HT-29 (cell line): ENCODE measurements at regions not wholly inside any gene's neighbourhood (a gene's known extent, or its start where the extent isn't known, plus 50 kb on each side); places are given as distances from the start of the nearest gene placed in this dataset.
"Not testable (repeated sequence)": the region's sequence is repeated elsewhere in the genome, so short reads cannot be mapped to it uniquely, and the experiment has no call there.

Source experiments
- DNase-seq: peaks from one replicate; pipeline ENCODE4 v3.0.0-alpha.2; 2015; ENCODE audit warnings: low spot score

DNA sequence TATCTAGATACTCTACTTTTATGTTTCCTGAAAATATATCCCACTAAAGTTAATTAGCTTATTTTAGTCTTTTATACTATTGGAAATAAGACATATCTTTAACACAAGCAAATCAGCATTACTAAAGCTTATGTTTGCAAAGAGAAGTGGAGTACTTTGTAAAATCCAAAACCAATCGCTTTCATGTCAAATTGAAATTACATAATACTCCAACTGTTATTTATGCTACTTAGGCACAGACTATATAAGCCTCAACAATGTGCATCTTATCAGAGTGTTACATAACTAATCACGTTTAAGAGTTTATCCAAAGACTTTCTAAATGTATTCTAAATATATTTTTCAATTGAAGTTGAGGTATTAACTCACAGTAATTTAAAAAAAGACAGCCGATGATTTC is 200.0 kb downstream of the PCDH20 start:
- DNase-seq: no peak

DNA sequence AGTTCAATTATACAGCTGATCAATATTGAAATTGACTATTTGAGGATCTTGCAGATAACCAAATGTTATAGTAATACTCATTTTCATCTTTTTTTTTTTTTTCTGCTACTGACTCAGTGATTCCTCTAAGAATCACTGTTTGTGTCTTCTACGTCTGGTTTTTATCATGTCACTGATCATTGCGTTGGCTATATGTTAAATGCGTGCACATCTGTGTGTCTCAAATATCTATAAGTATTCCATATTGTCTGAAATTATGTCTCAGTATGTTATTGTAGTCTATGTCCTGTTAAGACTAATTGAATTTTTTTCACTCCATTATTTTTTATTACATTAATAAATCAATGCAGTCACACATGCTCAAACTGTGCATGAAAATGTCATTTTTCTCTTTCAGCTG is 200.5 kb downstream of the PCDH20 start:
- DNase-seq: no peak

DNA sequence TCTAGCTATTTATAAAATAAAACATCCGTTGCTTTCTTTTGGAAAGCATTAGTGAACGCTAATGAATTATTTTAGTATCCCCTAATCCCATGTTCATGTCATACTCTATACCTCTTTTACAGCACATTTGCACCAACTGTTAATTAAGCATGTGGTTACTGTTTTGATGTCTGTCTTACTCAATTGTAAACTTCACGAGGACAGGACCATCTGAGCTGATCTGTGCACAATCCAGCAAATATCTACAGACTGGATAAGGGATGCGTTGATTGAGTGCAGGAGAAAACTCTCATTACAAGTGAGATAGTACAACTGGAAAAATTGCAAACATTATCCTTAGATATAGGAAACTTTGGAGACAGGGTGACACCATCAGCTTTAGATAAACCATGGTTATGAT is 201.1 kb downstream of the PCDH20 start:
- no peak for DNase-seq

- DNase-seq: not testable (repeated sequence)
These were observed 209.8 kb downstream of the PCDH20 start for GRCh38 chr13:61205898-61206297.

GRCh38 chr13:61204025-61204424 is 211.6 kb downstream of the PCDH20 start:
- no peak for DNase-seq

- no peak for DNase-seq
These were observed 213.6 kb downstream of the PCDH20 start for GRCh38 chr13:61202042-61202441.

DNA sequence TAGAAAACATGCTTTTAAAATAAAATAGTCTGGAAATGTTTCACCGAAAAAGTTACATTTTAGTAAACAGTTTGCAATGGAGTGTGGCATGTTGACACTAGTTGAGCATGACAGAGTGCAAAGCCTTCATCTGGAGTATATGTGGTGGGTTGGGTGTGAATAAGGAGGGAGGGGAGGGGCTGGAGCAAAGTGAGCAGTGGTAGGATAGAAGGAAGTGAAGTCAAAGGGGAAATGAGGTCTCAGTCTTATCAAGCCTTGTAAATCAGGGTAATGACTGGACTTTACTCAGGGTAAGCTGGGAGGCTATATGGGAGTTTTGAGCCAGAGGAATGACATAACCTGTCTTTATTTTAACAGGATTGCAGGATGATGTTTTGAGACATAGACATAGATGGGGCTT is 222.8 kb downstream of the PCDH20 start:
- peak; percentile 41 for DNase-seq

GRCh38 chr13:61188057-61188456 is 227.6 kb downstream of the PCDH20 start:
- no peak for DNase-seq

GRCh38 chr13:61187471-61187870 is 228.2 kb downstream of the PCDH20 start:
- DNase-seq: peak; percentile 18

DNA sequence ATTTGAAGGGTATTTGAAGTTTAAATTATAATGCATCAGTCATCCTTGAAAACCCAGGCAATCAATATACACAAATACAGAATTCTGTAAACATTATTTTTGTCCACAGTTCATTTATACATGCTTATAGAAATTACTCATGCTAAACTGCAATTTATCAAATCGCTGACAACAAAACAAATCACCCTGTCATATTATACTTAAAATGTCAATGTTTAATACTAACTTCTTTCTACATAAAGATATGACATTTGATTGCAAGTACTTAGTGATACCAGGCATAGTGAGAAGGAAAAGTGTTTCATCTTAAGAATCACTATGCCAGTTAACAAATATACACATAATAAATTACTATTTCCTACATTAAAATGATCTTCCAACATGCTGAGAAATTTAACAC is 232.0 kb downstream of the PCDH20 start:
- no peak for DNase-seq

- no peak for DNase-seq
These were observed 235.4 kb downstream of the PCDH20 start for GRCh38 chr13:61180234-61180633.

GRCh38 chr13:61179741-61180140 is 235.9 kb downstream of the PCDH20 start:
- no peak for DNase-seq

- DNase-seq: no peak
These were observed 244.8 kb downstream of the PCDH20 start for GRCh38 chr13:61170856-61171255.

- DNase-seq: no peak
These were observed 253.0 kb downstream of the PCDH20 start for GRCh38 chr13:61162636-61163035.

GRCh38 chr13:61162106-61162505 is 253.5 kb downstream of the PCDH20 start:
- no peak for DNase-seq

DNA sequence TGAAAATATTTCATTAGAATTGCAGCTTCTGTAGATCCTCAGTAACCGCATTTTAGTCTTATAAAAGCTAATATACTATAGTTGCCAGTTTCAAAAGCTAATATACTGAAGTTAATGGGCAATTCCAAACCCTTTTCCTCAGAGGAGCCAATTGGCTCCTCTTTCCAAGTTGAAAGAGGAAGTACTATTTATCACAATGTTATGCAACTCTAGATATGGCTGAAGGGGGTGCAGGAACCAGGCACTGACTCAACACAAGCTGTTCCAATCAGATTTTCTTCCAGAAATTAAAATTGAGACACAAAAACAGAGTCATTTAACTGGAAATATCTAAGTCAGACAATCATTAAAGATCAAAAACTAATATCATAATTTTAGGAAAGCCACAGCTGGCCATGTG is 258.9 kb downstream of the PCDH20 start:
- no peak for DNase-seq

DNA sequence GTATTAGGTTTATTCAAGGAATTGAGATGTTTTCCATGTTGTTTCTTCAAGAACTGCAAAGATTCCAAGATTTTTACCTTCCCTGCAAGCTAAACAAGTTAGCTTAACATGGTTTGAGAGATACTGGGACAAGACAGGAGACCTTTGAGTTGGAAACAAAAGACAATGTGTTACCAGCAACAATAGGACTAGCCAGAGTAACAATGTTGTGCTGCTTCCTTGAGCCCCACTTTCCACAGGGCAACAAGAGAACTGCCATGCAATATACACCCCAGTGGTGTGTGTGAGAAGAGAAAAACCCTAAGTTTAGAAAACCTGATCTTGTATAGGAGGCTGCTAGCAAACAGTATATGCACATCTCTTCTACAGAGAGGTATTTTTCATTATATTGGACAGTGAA is 264.6 kb downstream of the PCDH20 start:
- DNase-seq: no peak

DNA sequence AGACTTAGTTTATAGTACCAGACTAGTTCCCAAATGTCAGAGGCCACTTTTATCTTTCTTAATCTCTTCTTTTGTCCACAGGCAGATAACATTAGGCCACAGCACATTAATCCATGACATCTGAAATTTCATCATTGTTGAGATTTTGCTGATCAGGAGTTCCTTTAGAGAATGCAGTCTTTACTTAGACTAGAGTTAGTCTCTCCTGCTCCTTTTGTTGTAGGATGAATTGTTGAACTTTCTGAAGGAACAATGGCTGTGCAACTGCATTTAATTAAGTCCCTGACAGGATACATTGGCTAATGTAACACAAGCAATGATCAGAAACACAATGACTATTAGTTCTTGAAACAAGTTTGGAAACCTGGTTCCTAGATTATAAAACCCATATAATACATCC is 266.3 kb downstream of the PCDH20 start:
- no peak for DNase-seq

- no peak for DNase-seq
These were observed 266.8 kb downstream of the PCDH20 start for GRCh38 chr13:61148691-61149315.

- DNase-seq: no peak
These were observed 267.4 kb downstream of the PCDH20 start for GRCh38 chr13:61148211-61148610.

DNA sequence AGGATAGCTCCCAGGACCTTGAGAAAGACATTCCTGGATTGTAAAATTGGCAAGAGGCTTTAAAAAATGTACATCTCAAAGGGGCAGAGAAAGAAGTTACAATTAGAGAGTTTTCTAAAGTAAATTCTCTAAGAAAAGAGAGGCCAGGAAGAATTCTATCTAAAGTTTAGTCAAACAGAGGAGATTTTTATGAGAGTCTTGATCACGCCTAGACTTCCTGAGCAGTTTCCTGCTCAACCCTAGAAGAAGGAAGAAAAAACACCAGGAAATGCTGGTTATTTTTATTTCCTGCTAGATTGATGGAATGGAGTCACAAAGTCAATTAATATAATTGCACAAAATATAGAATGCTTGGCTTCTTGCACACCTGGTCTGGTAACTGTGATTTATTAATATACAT is 269.1 kb downstream of the PCDH20 start:
- DNase-seq: peak; percentile 60

GRCh38 chr13:61146158-61146557 is 269.5 kb downstream of the PCDH20 start:
- no peak for DNase-seq

GRCh38 chr13:61144834-61145593 is 270.6 kb downstream of the PCDH20 start:
- DNase-seq: no peak

DNA sequence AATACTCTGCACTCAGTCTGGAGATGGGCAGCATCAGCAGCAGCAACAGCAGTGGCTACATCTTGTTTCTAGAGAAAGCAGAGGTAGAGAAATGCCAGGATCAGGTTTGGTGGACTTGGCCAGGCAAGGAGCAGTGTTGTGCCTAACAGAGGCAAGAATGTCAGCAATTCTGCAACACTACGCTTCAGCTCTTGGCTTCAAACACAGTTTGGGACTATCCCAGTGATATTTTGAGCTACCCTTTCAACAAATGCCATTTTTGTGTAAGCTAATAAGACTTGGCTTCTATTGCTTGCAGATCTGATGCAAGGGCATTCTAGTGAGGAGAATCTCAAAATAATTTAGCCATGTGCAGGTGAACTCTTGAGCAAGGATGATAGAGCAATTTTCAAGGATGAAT is 271.3 kb downstream of the PCDH20 start:
- no peak for DNase-seq
